NT2/D1 (cell line): ENCODE measurements at regions not wholly inside any gene's neighbourhood (a gene's known extent, or its start where the extent isn't known, plus 50 kb on each side); places are given as distances from the start of the nearest gene placed in this dataset.

Source experiments
- DNase-seq: peaks from one replicate; pipeline ENCODE4 v3.0.0-alpha.2; 2011; ENCODE audit warnings: low read depth, low spot score
- H3K27me3 ChIP-seq: 2 replicates; pipeline ENCODE4 v1.6.0; 2011; ENCODE audit warnings: mild to moderate bottlenecking; ENCODE audit not compliant: insufficient read length, insufficient read depth
- H3K36me3 ChIP-seq: 2 replicates; pipeline ENCODE4 v1.6.1; 2011; ENCODE audit warnings: mild to moderate bottlenecking, low read length, mixed read lengths; ENCODE audit not compliant: insufficient read depth, insufficient read length
- H3K4me1 ChIP-seq: 2 replicates; pipeline ENCODE4 v1.5.1; 2011; ENCODE audit not compliant: insufficient read depth, insufficient read length
- H3K4me3 ChIP-seq: 2 replicates; pipeline ENCODE4 v1.5.1; 2011; ENCODE audit warnings: low read depth; ENCODE audit not compliant: insufficient read length
- H3K9ac ChIP-seq: 2 replicates; pipeline ENCODE4 v1.6.0; 2011; ENCODE audit warnings: low read depth; ENCODE audit not compliant: insufficient read length
- H3K9me3 ChIP-seq: 2 replicates; pipeline ENCODE4 v1.5.1; 2011; ENCODE audit warnings: mild to moderate bottlenecking, low read length; ENCODE audit not compliant: insufficient read depth
- SUZ12 ChIP-seq: IDR thresholded peaks from 2 replicates; pipeline ENCODE4 v1.6.1; 2011; ENCODE audit not compliant: insufficient read length, insufficient read depth; ENCODE audit errors: extremely low read depth
- YY1 ChIP-seq: IDR thresholded peaks from 2 replicates; pipeline ENCODE4 v1.6.1; 2011; ENCODE audit not compliant: insufficient read length, insufficient read depth
- ZNF274 ChIP-seq: IDR thresholded peaks from 2 replicates; pipeline ENCODE4 v1.6.1; 2011; ENCODE audit warnings: mild to moderate bottlenecking, low read depth, low read length

- Histone ChIP-seq H3K9me3 (peaks cover 20% of the 10 kb centered on the region; the same call in 1 of the 2 replicates), H3K9ac (no peak overlapping the region), H3K4me3 (no peak overlapping the region), H3K36me3 (no peaks in the 10 kb centered on the region), H3K27me3 (no peaks in the 10 kb centered on the region), H3K4me1 (peaks cover 3% of the 10 kb centered on the region)
- no peak for DNase-seq
- TF ChIP-seq ZNF274 (no peak), YY1 (no peak)
Measured at GRCh38 chr19:13712767-13713201, 51.5 kb upstream of the MRI1 start.

GRCh38 chr19:13707915-13708314 lies 56.4 kb upstream of the MRI1 start:
- TF ChIP-seq SUZ12 (no peak), ZNF274 (no peak), YY1 (no peak)
- no peaks in the 10 kb centered on the region for H3K27me3 ChIP-seq
- H3K9ac ChIP-seq, result no peak overlapping the region
- H3K4me1 ChIP-seq, result no peaks in the 10 kb centered on the region
- H3K4me3 ChIP-seq, result no peak overlapping the region
- H3K9me3 ChIP-seq, result peaks cover 17% of the 10 kb centered on the region; the same call in 1 of the 2 replicates
- H3K36me3 ChIP-seq, result no peaks in the 10 kb centered on the region
- DNase-seq, result no peak

- no peak for TF ChIP-seq YY1
- TF ChIP-seq SUZ12, result no peak
- no peak for TF ChIP-seq ZNF274
- Histone ChIP-seq H3K36me3 (no peaks in the 10 kb centered on the region), H3K9me3 (peaks cover 22% of the 10 kb centered on the region; the same call in 1 of the 2 replicates), H3K4me1 (no peaks in the 10 kb centered on the region), H3K27me3 (no peaks in the 10 kb centered on the region), H3K9ac (no peak overlapping the region), H3K4me3 (no peak overlapping the region)
- DNase-seq, result no peak
Measured at GRCh38 chr19:13705928-13706447, 58.3 kb upstream of the MRI1 start.

- no peak for DNase-seq
- H3K36me3 ChIP-seq, result no peaks in the 10 kb centered on the region
- H3K27me3 ChIP-seq, result no peaks in the 10 kb centered on the region
- H3K4me1 ChIP-seq, result no peaks in the 10 kb centered on the region
- TF ChIP-seq SUZ12 (no peak), ZNF274 (no peak), YY1 (no peak)
- H3K9ac ChIP-seq, result no peak overlapping the region
- H3K9me3 ChIP-seq, result peaks cover 22% of the 10 kb centered on the region; the same call in 1 of the 2 replicates
- no peak overlapping the region for H3K4me3 ChIP-seq
Measured at GRCh38 chr19:13705201-13705600, 59.1 kb upstream of the MRI1 start.

- Histone ChIP-seq H3K4me1 (no peaks in the 10 kb centered on the region), H3K9me3 (peaks cover 22% of the 10 kb centered on the region; the same call in 1 of the 2 replicates), H3K9ac (no peak overlapping the region), H3K27me3 (no peaks in the 10 kb centered on the region), H3K4me3 (no peak overlapping the region), H3K36me3 (no peaks in the 10 kb centered on the region)
- DNase-seq, result no peak
- TF ChIP-seq SUZ12 (no peak), ZNF274 (no peak), YY1 (no peak)
Measured at GRCh38 chr19:13701624-13702023, 62.7 kb upstream of the MRI1 start.

GRCh38 chr19:13700621-13701020 lies 63.7 kb upstream of the MRI1 start:
- no peak for TF ChIP-seq YY1
- Histone ChIP-seq H3K4me1 (no peaks in the 10 kb centered on the region), H3K9ac (no peak overlapping the region), H3K36me3 (no peaks in the 10 kb centered on the region), H3K27me3 (no peaks in the 10 kb centered on the region), H3K4me3 (no peak overlapping the region), H3K9me3 (peaks cover 12% of the 10 kb centered on the region; the same call in 1 of the 2 replicates)
- no peak for DNase-seq

GRCh38 chr19:13699786-13700185 lies 64.5 kb upstream of the MRI1 start:
- H3K9ac ChIP-seq, result no peak overlapping the region
- H3K4me1 ChIP-seq, result no peaks in the 10 kb centered on the region
- H3K9me3 ChIP-seq, result peaks cover 5% of the 10 kb centered on the region; the same call in 1 of the 2 replicates
- TF ChIP-seq SUZ12, result no peak
- TF ChIP-seq YY1, result no peak
- no peak for TF ChIP-seq ZNF274
- H3K36me3 ChIP-seq, result no peaks in the 10 kb centered on the region
- DNase-seq, result no peak
- H3K27me3 ChIP-seq, result no peaks in the 10 kb centered on the region
- H3K4me3 ChIP-seq, result no peak overlapping the region
